ENCODE measurements at regions not wholly inside any gene's neighbourhood (a gene's known extent, or its start where the extent isn't known, plus 50 kb on each side); places are given as distances from the start of the nearest gene placed in this dataset.
A peak's percentile ranks its signal among the peaks of the same experiment; 100 is the strongest.

DNA sequence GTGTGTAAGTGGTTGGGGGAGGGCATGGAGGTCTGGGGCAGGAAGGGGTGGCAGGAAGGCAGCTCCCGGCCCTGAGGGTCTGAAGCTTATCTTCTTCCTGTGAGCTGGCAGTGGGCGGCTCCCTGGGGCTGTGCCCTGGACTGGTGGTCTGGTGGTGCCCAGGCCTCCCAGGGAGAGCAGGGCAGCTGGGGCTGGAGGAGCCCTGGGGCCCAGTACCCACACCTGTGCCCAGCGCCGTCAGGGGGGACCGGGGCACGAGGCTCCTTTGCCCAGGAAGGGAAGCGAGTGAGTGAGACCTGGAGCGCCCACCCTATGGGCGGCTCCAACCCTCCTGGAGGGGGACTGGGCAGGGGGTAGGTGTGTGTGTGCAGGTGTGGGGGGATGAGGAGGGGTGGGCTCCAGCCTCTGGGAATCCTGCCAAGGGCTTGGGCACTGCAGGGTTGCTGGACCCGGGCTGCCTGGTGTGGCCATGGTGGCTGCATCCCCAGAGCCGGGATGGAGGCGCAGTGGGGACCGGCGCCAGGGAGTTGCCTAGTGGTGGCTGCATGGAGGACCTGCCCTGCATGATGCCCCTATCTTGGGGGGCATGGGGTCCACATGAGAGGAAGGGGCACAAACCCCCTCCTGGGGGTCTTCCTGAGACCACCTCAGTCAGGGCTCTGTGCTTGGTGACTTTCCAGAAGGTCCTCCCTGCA, 353.6 kb downstream of the TMEM121 start:
- no peaks in the 10 kb centered on the region for H3K27me3 ChIP-seq (replicated peaks in 1 of 4; ENCODE audit: control extremely low read depth in 1 of 4, control insufficient read depth in 3 of 4, insufficient read depth in 4 of 4, low read length in 3 of 4)

DNA sequence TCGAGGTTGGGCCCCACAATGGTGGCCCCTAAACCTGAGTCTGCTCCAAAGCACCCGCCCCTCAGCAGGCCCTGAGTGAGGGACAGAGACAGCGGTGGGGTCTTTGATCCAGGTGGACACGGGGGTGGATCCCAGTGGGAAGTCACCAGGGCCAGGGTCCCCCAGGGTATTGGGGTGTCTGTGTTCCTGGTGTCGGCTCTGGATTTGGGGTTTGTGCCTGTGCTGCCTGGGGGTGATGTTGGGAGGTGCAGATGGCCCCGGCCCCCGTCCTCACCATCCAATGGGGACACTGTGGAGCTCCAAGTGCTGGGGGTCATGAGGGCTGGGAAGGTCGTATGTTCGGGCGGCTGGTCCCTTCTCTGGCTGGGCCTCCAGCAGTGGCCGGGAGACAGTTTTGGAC, 354.2 kb downstream of the TMEM121 start:
- Histone ChIP-seq H4K20me1 (ENCODE audit: control insufficient read depth, insufficient read depth, low read length, poor library complexity, severe bottlenecking) (no peaks in the 10 kb centered on the region), H2AFZ (ENCODE audit: insufficient read depth, low read depth, low read length, poor library complexity, severe bottlenecking) (no peak overlapping the region), H3K79me2 (ENCODE audit: control insufficient read depth, insufficient read depth, low read length) (no peaks in the 10 kb centered on the region), H3K4me2 (replicated peaks; ENCODE audit: low read depth, low read length, poor library complexity, severe bottlenecking) (no peak overlapping the region), H3K36me3 (replicated peaks in 1 of 2; ENCODE audit: control extremely low read depth in 1 of 2, control insufficient read depth in 1 of 2, extremely low read depth in 1 of 2, insufficient read depth in 2 of 2, low read length in 1 of 2) (no peaks in the 10 kb centered on the region), H3K27ac (ENCODE audit: low read length in 2 of 2) (no peak overlapping the region), H3K27me3 (replicated peaks in 1 of 4; ENCODE audit: control extremely low read depth in 1 of 4, control insufficient read depth in 3 of 4, insufficient read depth in 4 of 4, low read length in 3 of 4) (no peaks in the 10 kb centered on the region), H3K4me1 (ENCODE audit: control insufficient read depth in 2 of 2, insufficient read depth in 2 of 2, low read length in 2 of 2) (no peaks in the 10 kb centered on the region), H3K9me3 (ENCODE audit: control extremely low read depth in 1 of 3, control insufficient read depth in 2 of 3, insufficient read depth in 1 of 3, low read length in 2 of 3) (no peaks in the 10 kb centered on the region), H3K9ac (ENCODE audit: low read length) (no peak overlapping the region), H3K4me3 (ENCODE audit: control extremely low read depth in 1 of 5, extremely low read depth in 1 of 5, insufficient read depth in 1 of 5, low read depth in 2 of 5, low read length in 4 of 5) (peak overlapping the region in 1 of 5 experiments; percentile 36)
- ChIA-PET POLR2A (interaction anchor here (1.8 to 2.1 kb wide), 3 partner anchors 16 to 19 kb away, joined by 5 to 11 read pairs (median 6); no protein-coding TSS in a partner anchor), CTCF (no interaction called here)
- WGBS (ENCODE audit: insufficient coverage) = no CpG with 5 or more reads among the region's 11 CpGs
- Mint-ChIP-seq H3K27me3 (no peaks in the 10 kb centered on the region), H3K9me3 (ENCODE audit: insufficient read depth) (no peaks in the 10 kb centered on the region), H3K4me3 (no peak overlapping the region), H3K4me1 (no peaks in the 10 kb centered on the region), H3K27ac (no peak overlapping the region)
- intact Hi-C loops (cut with micrococcal nuclease) = no loop called here
- TF ChIP-seq, protein P1, sequence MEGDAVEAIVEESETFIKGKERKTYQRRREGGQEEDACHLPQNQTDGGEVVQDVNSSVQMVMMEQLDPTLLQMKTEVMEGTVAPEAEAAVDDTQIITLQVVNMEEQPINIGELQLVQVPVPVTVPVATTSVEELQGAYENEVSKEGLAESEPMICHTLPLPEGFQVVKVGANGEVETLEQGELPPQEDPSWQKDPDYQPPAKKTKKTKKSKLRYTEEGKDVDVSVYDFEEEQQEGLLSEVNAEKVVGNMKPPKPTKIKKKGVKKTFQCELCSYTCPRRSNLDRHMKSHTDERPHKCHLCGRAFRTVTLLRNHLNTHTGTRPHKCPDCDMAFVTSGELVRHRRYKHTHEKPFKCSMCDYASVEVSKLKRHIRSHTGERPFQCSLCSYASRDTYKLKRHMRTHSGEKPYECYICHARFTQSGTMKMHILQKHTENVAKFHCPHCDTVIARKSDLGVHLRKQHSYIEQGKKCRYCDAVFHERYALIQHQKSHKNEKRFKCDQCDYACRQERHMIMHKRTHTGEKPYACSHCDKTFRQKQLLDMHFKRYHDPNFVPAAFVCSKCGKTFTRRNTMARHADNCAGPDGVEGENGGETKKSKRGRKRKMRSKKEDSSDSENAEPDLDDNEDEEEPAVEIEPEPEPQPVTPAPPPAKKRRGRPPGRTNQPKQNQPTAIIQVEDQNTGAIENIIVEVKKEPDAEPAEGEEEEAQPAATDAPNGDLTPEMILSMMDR (IDR thresholded peaks at IDR 0.05) = no peak
- no peak for TF ChIP-seq EZH2 (IDR thresholded peaks at IDR 0.05; ENCODE audit: borderline replicate concordance, insufficient read depth, low read depth, low read length, poor library complexity, severe bottlenecking)
- DNase-seq (no peak), ATAC-seq (ENCODE audit: low read depth) (no peak)

More for the DNA sequence above, 353.6 kb downstream of the TMEM121 start:
- Histone ChIP-seq H4K20me1 (ENCODE audit: control insufficient read depth, insufficient read depth, low read length, poor library complexity, severe bottlenecking) (no peaks in the 10 kb centered on the region), H3K9me3 (ENCODE audit: control extremely low read depth in 1 of 3, control insufficient read depth in 2 of 3, insufficient read depth in 1 of 3, low read length in 2 of 3) (no peaks in the 10 kb centered on the region), H2AFZ (ENCODE audit: insufficient read depth, low read depth, low read length, poor library complexity, severe bottlenecking) (no peak overlapping the region), H3K27ac (ENCODE audit: low read length in 2 of 2) (no peak overlapping the region), H3K4me1 (ENCODE audit: control insufficient read depth in 2 of 2, insufficient read depth in 2 of 2, low read length in 2 of 2) (no peaks in the 10 kb centered on the region), H3K9ac (ENCODE audit: low read length) (no peak overlapping the region), H3K79me2 (ENCODE audit: control insufficient read depth, insufficient read depth, low read length) (no peaks in the 10 kb centered on the region), H3K4me3 (ENCODE audit: control extremely low read depth in 1 of 5, extremely low read depth in 1 of 5, insufficient read depth in 1 of 5, low read depth in 2 of 5, low read length in 4 of 5) (peak overlapping the region in 1 of 5 experiments; percentile 8), H3K36me3 (replicated peaks in 1 of 2; ENCODE audit: control extremely low read depth in 1 of 2, control insufficient read depth in 1 of 2, extremely low read depth in 1 of 2, insufficient read depth in 2 of 2, low read length in 1 of 2) (no peaks in the 10 kb centered on the region), H3K4me2 (replicated peaks; ENCODE audit: low read depth, low read length, poor library complexity, severe bottlenecking) (no peak overlapping the region)
- ATAC-seq (ENCODE audit: low read depth) (no peak), DNase-seq (no peak)
- Mint-ChIP-seq H3K4me1 (no peaks in the 10 kb centered on the region), H3K27ac (no peak overlapping the region), H3K27me3 (no peaks in the 10 kb centered on the region), H3K9me3 (ENCODE audit: insufficient read depth) (no peaks in the 10 kb centered on the region), H3K4me3 (no peak overlapping the region)
- TF ChIP-seq EZH2 (IDR thresholded peaks at IDR 0.05; ENCODE audit: borderline replicate concordance, insufficient read depth, low read depth, low read length, poor library complexity, severe bottlenecking) = no peak
- TF ChIP-seq, protein P1 (IDR thresholded peaks at IDR 0.05) = no peak
- ChIA-PET CTCF (no interaction called here), POLR2A (interaction anchor here (1.8 to 2.1 kb wide), 3 partner anchors 16 to 18 kb away, joined by 5 to 11 read pairs (median 6); no protein-coding TSS in a partner anchor)
- intact Hi-C loops (cut with micrococcal nuclease) = no loop called here
- no CpG with 5 or more reads among the region's 14 CpGs for WGBS (ENCODE audit: insufficient coverage)
